Immature natural killer cell (primary cell): ENCODE measurements at regions not wholly inside any gene's neighbourhood (a gene's known extent, or its start where the extent isn't known, plus 50 kb on each side); places are given as distances from the start of the nearest gene placed in this dataset.
A peak's percentile ranks its signal among the peaks of the same experiment; 100 is the strongest.

Experiments used
- DNase-seq, 3 donors: peaks; one replicate each; pipeline ENCODE4 v3.0.0; 2022; ENCODE audit warnings: mixed read lengths in 1 of 3
- H3K27ac Mint-ChIP-seq, 6 donors: one replicate each; pipeline ENCODE4 v1.8.0; 2020; ENCODE audit warnings: mixed read lengths in 6 of 6, mild to moderate bottlenecking in 5 of 6, inconsistent platforms in 4 of 6, moderate library complexity in 3 of 6
- H3K27me3 Mint-ChIP-seq, 3 donors: one replicate each; pipeline ENCODE4 v1.8.0; 2020 to 2021; ENCODE audit warnings: low read depth in 3 of 3, mild to moderate bottlenecking in 3 of 3, mixed read lengths in 3 of 3, moderate library complexity in 3 of 3, inconsistent platforms in 1 of 3
- H3K36me3 Mint-ChIP-seq, 3 donors: one replicate each; pipeline ENCODE4 v1.8.0; 2020; ENCODE audit warnings: mixed read lengths in 3 of 3, inconsistent platforms in 2 of 3, mild to moderate bottlenecking in 2 of 3
- H3K4me1 Mint-ChIP-seq, 2 donors: one replicate each; pipeline ENCODE4 v1.8.0; 2020; ENCODE audit warnings: inconsistent platforms in 2 of 2, mild to moderate bottlenecking in 2 of 2, mixed read lengths in 2 of 2, moderate library complexity in 1 of 2
- H3K4me3 Mint-ChIP-seq, 5 donors: one replicate each; pipeline ENCODE4 v1.8.0; 2020; ENCODE audit warnings: mild to moderate bottlenecking in 5 of 5, mixed read lengths in 5 of 5, inconsistent platforms in 3 of 5, moderate library complexity in 3 of 5
- H3K9me3 Mint-ChIP-seq, 6 donors: one replicate each; pipeline ENCODE4 v1.8.0; 2020; ENCODE audit warnings: mild to moderate bottlenecking in 6 of 6, mixed read lengths in 6 of 6, inconsistent platforms in 4 of 6, moderate library complexity in 3 of 6

DNA sequence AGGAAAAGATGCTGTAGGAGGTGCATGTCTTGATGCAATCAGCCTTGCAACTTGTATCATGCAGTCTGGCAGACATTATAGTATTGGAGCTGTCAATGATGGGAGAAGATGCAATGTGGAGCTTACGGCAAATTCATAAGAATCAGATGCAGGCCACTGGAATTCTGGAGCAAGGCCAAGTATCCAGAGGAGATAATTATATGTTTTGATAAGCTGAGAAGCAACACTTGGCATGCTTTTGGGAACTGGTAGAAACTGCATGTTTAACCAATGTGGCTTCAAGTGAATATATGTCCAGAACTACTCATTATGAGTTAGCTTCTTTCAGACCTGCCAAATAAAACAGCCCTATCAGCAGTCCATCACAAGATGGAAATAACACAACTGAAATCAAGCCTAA lies 249.1 kb upstream of the PPFIA2 start:
- DNase-seq = no peak
- Mint-ChIP-seq H3K4me1 (no peaks in the 10 kb centered on the region), H3K27ac (no peak overlapping the region), H3K9me3 (peaks cover 0 to 2% (median 0%) of the 10 kb centered on the region in 6 donors), H3K4me3 (no peak overlapping the region), H3K36me3 (no peaks in the 10 kb centered on the region), H3K27me3 (peaks cover 0 to 3% (median 2%) of the 10 kb centered on the region in 3 donors)

DNA sequence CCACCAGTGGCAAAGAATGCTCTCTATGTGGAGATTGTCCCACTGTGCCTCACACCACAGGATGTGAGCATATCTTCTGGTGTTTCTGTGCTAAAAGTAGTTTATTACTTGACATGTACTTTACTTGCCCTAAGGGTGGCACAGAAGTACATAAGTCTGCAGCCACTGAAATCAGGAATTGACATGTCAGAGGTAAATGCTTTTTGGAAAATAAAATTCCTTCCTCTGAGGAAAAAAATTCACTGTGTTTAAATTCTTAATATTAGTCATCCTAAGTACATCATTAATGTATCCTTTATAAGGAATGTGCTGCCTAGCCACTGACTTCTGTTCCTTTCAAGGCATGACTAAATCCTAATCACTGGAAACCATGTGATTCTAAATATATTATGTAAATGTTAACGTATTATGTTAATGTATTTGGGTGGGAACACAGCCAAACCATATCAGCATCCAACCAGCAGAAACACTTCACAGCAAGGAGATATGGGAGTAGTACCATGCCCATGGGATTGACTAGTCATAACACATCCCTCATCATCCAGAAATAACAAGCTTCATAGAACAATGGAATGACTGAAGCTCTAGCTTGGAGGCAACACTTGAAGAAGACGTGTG lies 239.7 kb upstream of the PPFIA2 start:
- Mint-ChIP-seq H3K9me3 (no peaks in the 10 kb centered on the region), H3K4me1 (no peaks in the 10 kb centered on the region), H3K4me3 (no peak overlapping the region)

DNA sequence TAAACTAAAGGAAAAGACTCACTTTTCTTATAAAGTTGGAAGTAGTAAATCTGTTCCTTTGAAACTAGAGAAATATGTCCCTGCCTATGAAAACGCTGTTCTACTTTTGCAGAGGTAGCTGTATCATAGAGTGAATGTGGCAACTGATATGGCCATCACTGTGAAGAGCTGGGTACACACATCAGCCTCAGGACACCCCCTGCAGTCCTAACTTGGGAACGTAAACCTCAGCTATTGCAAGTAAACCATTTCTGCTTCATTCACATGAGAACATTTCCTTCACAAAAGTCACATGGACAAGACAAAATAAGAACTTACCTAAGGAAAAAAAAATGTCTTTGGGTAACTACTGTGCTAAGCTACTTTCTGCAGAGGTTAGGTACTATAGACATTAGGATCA lies 233.3 kb upstream of the PPFIA2 start:
- peaks cover 9 to 20% of the 10 kb centered on the region in 2 donors for H3K4me1 Mint-ChIP-seq
- H3K36me3 Mint-ChIP-seq = no peaks in the 10 kb centered on the region
- H3K9me3 Mint-ChIP-seq = peaks cover 0 to under 1% (median 0%) of the 10 kb centered on the region in 6 donors
- peak; percentile 33 to 52 (median 49) for DNase-seq
- H3K27me3 Mint-ChIP-seq = no peaks in the 10 kb centered on the region
- H3K4me3 Mint-ChIP-seq = peak overlapping the region in 1 of 5 donors; percentile 41
- H3K27ac Mint-ChIP-seq = peak overlapping the region in 1 of 6 donors; percentile 11

More for the DNA sequence above, 239.7 kb upstream of the PPFIA2 start:
- no peaks in the 10 kb centered on the region for H3K36me3 Mint-ChIP-seq
- peaks cover 0 to 2% (median 2%) of the 10 kb centered on the region in 3 donors for H3K27me3 Mint-ChIP-seq
- DNase-seq = no peak
- no peak overlapping the region for H3K27ac Mint-ChIP-seq

GRCh38 chr12:81991868-81992267 lies 232.7 kb upstream of the PPFIA2 start:
- no peak for DNase-seq
- Mint-ChIP-seq H3K27me3 (no peaks in the 10 kb centered on the region), H3K27ac (no peak overlapping the region), H3K4me3 (no peak overlapping the region), H3K9me3 (peaks cover 0 to 2% (median 0%) of the 10 kb centered on the region in 6 donors), H3K36me3 (no peaks in the 10 kb centered on the region), H3K4me1 (peaks cover 9 to 20% of the 10 kb centered on the region in 2 donors)

DNA sequence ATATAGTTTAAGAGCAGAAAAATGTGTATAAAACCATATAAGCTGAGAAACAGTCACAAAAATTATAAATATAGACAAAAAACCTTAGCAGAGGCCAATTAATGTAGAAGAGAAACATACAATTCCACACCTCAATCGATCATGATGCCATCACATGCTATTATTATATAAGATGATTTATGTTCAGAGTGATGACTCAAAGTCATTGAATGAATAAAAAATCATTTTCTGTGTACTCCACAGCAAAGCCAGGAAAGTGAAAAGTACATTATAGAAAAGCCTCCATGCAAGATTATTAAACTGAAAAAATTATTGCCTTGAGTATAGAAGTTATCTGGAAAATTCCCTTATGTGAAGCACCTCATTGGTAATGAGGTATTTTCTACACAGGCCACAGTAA lies 229.2 kb upstream of the PPFIA2 start:
- Mint-ChIP-seq H3K4me3 (no peak overlapping the region), H3K27ac (no peak overlapping the region), H3K4me1 (peaks cover 9 to 20% of the 10 kb centered on the region in 2 donors), H3K9me3 (peaks cover 0 to 2% (median 0%) of the 10 kb centered on the region in 6 donors), H3K27me3 (no peaks in the 10 kb centered on the region), H3K36me3 (no peaks in the 10 kb centered on the region)
- no peak for DNase-seq

GRCh38 chr12:81987371-81987770 lies 228.2 kb upstream of the PPFIA2 start:
- DNase-seq = no peak
- H3K4me1 Mint-ChIP-seq = peaks cover 6 to 16% of the 10 kb centered on the region in 2 donors
- H3K27ac Mint-ChIP-seq = no peak overlapping the region
- H3K36me3 Mint-ChIP-seq = no peaks in the 10 kb centered on the region
- H3K4me3 Mint-ChIP-seq = no peak overlapping the region
- H3K9me3 Mint-ChIP-seq = peaks cover 0 to 2% (median 0%) of the 10 kb centered on the region in 6 donors
- no peaks in the 10 kb centered on the region for H3K27me3 Mint-ChIP-seq

GRCh38 chr12:81976661-81977060 lies 217.5 kb upstream of the PPFIA2 start:
- Mint-ChIP-seq H3K36me3 (no peaks in the 10 kb centered on the region), H3K27ac (no peak overlapping the region), H3K27me3 (peaks cover 0 to 3% (median 2%) of the 10 kb centered on the region in 3 donors), H3K4me1 (no peaks in the 10 kb centered on the region), H3K4me3 (no peak overlapping the region), H3K9me3 (peaks cover 0 to 4% (median 0%) of the 10 kb centered on the region in 6 donors)
- DNase-seq = no peak

DNA sequence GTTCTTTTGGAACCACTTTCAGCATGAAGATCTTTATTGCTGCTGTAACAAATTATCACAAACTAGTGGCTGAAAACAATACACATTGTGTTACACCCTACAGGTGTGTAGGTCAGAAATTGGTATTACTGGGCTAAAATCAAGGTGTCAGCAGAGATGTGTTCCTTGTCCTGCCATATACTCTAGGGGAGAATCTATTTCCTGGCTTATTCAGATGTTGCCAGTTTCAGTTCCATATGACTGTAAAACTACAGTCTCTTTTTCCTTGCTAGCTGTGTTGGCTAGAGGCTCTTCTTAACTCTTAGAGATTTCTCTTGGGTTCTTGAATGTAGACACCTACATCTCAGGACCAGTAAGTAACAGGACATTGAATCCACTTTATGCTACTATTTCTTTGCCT lies 215.6 kb upstream of the PPFIA2 start:
- Mint-ChIP-seq H3K9me3 (peaks cover 0 to 1% (median 0%) of the 10 kb centered on the region in 6 donors), H3K36me3 (no peaks in the 10 kb centered on the region), H3K4me1 (no peaks in the 10 kb centered on the region), H3K27ac (no peak overlapping the region), H3K4me3 (no peak overlapping the region), H3K27me3 (peaks cover 0 to 2% (median 2%) of the 10 kb centered on the region in 3 donors)
- no peak for DNase-seq

- H3K4me3 Mint-ChIP-seq = no peak overlapping the region
- no peak for DNase-seq
- H3K9me3 Mint-ChIP-seq = no peaks in the 10 kb centered on the region
- no peaks in the 10 kb centered on the region for H3K4me1 Mint-ChIP-seq
- no peak overlapping the region for H3K27ac Mint-ChIP-seq
- H3K36me3 Mint-ChIP-seq = no peaks in the 10 kb centered on the region
- H3K27me3 Mint-ChIP-seq = peaks cover 0 to 4% (median 2%) of the 10 kb centered on the region in 3 donors
Measured at GRCh38 chr12:81968421-81968820, 209.3 kb upstream of the PPFIA2 start.

DNA sequence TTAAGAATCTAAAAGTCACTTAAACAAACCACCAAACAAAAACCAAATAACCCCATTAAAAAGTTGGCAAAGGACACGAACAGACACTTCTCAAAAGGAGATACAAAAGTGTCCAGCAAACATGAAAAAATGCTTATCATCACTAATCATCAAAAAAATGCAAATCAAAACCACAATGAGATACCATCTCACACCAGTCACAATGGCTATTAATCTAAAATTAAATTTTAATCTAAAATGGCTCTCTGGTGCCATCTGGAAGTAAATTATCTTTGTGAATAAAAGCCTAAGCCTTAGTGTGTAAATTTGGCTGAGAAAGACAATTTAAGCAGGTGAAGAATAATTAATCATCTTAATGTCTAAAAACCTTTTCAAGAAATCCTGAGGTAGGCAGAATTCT lies 204.5 kb upstream of the PPFIA2 start:
- Mint-ChIP-seq H3K27ac (no peak overlapping the region), H3K4me1 (no peaks in the 10 kb centered on the region), H3K27me3 (peaks cover 0 to 4% (median 0%) of the 10 kb centered on the region in 3 donors), H3K36me3 (no peaks in the 10 kb centered on the region), H3K9me3 (no peaks in the 10 kb centered on the region), H3K4me3 (no peak overlapping the region)
- no peak for DNase-seq

- Mint-ChIP-seq H3K9me3 (no peaks in the 10 kb centered on the region), H3K4me3 (no peak overlapping the region), H3K4me1 (no peaks in the 10 kb centered on the region), H3K27me3 (peaks cover 0 to 4% (median 0%) of the 10 kb centered on the region in 3 donors), H3K36me3 (no peaks in the 10 kb centered on the region), H3K27ac (no peak overlapping the region)
- no peak for DNase-seq
Measured at GRCh38 chr12:81963026-81963425, 203.9 kb upstream of the PPFIA2 start.

DNA sequence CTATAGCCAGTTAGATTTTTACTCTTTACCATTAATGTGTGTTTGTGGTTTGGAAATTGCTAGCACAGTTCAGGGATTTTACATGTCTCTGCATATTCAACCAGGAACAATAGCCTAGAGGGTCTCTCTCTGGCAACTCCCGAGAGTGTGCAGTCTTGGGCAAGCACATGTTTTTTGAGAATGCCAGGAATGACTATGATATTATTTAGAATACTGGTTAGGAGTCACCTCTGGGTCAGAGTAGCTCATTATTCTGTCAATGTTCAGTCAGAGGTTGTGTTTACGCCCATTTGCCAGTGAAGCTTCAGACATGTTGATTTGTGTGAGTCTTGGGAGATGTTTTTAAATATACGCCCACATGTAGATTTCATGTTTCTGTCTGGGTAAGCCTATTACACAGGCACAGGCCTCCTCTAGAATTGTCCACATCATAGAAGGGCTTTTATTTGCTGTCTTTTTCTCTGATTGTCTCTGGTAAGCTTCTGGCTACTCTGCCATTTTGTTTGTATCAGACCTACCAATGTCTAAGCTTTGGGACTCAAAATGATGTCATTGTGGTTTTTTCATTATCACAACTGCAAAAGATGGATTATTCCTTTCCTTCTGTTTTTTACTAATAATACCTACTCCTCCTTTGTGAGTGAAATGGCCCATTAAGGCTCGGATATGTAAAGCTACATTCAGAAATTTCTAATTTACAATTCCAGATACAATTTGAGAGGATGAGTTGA lies 203.1 kb upstream of the PPFIA2 start:
- Mint-ChIP-seq H3K27ac (no peak overlapping the region), H3K9me3 (no peaks in the 10 kb centered on the region), H3K27me3 (peaks cover 0 to 1% (median 0%) of the 10 kb centered on the region in 3 donors), H3K4me1 (no peaks in the 10 kb centered on the region), H3K36me3 (no peaks in the 10 kb centered on the region), H3K4me3 (no peak overlapping the region)
- no peak for DNase-seq

- no peak overlapping the region for H3K4me3 Mint-ChIP-seq
- no peak overlapping the region for H3K27ac Mint-ChIP-seq
- no peak for DNase-seq
- H3K4me1 Mint-ChIP-seq = no peaks in the 10 kb centered on the region
- H3K36me3 Mint-ChIP-seq = no peaks in the 10 kb centered on the region
- peaks cover 0 to 3% (median 0%) of the 10 kb centered on the region in 3 donors for H3K27me3 Mint-ChIP-seq
- no peaks in the 10 kb centered on the region for H3K9me3 Mint-ChIP-seq
Measured at GRCh38 chr12:81958406-81958805, 199.3 kb upstream of the PPFIA2 start.

DNA sequence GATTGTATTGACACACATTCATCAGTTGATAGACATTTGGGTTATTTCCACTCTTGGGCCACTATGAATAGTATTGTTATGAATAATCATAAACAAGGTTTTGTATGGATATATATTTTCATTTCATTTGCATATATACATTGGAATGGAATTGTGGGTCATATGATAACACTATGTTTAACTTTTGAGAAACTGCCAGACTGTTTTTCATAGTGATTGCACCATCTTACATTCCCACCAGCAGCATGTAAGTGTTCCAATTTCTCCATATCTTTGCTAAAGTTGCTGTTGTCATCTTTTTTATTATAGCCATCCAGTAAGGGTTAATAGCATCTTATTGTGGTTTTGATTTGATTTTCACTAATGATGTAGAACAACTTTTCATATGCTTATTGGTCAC lies 198.5 kb upstream of the PPFIA2 start:
- Mint-ChIP-seq H3K4me1 (no peaks in the 10 kb centered on the region), H3K27me3 (peaks cover 0 to 3% (median 0%) of the 10 kb centered on the region in 3 donors), H3K27ac (no peak overlapping the region), H3K4me3 (no peak overlapping the region), H3K36me3 (no peaks in the 10 kb centered on the region), H3K9me3 (no peaks in the 10 kb centered on the region)
- no peak for DNase-seq
